LHCN-M2 (cell line): ENCODE measurements at regions not wholly inside any gene's neighbourhood (a gene's known extent, or its start where the extent isn't known, plus 50 kb on each side); places are given as distances from the start of the nearest gene placed in this dataset.
A peak's percentile ranks its signal among the peaks of the same experiment; 100 is the strongest.

Experiments
- DNase-seq: peaks from one replicate; pipeline ENCODE4 v3.0.0-alpha.2; 2012; ENCODE audit warnings: low read depth

- DNase-seq, result no peak
Measured at GRCh38 chr6:145352382-145353080, 382.8 kb downstream of the EPM2A start.

GRCh38 chr6:145360865-145361264, 374.5 kb downstream of the EPM2A start:
- DNase-seq, result no peak

- DNase-seq, result no peak
Measured at GRCh38 chr6:145367149-145367548, 368.2 kb downstream of the EPM2A start.

- DNase-seq, result peak; percentile 31
Measured at GRCh38 chr6:145368075-145368474, 367.2 kb downstream of the EPM2A start.

- DNase-seq, result no peak
Measured at GRCh38 chr6:145370559-145370958, 364.8 kb downstream of the EPM2A start.

GRCh38 chr6:145372671-145373151, 362.6 kb downstream of the EPM2A start:
- DNase-seq, result peak; percentile 77

GRCh38 chr6:145373826-145374225, 361.5 kb downstream of the EPM2A start:
- DNase-seq, result no peak

GRCh38 chr6:145374570-145374969, 360.8 kb downstream of the EPM2A start:
- DNase-seq, result no peak

GRCh38 chr6:145375502-145375901, 359.8 kb downstream of the EPM2A start:
- no peak for DNase-seq

- DNase-seq, result no peak
Measured at GRCh38 chr6:145380186-145380585, 355.1 kb downstream of the EPM2A start.

- DNase-seq, result no peak
Measured at GRCh38 chr6:145381941-145382340, 353.4 kb downstream of the EPM2A start.

- no peak for DNase-seq
Measured at GRCh38 chr6:145383428-145383827, 351.9 kb downstream of the EPM2A start.

GRCh38 chr6:145384503-145384902, 350.8 kb downstream of the EPM2A start:
- no peak for DNase-seq

GRCh38 chr6:145396499-145396898, 338.8 kb downstream of the EPM2A start:
- no peak for DNase-seq

GRCh38 chr6:145400508-145400907, 334.8 kb downstream of the EPM2A start:
- DNase-seq, result no peak

GRCh38 chr6:145405006-145405551, 330.2 kb downstream of the EPM2A start:
- no peak for DNase-seq

- DNase-seq, result no peak
Measured at GRCh38 chr6:145406783-145407182, 328.5 kb downstream of the EPM2A start.

- no peak for DNase-seq
Measured at GRCh38 chr6:145415616-145416015, 319.7 kb downstream of the EPM2A start.

GRCh38 chr6:145420599-145420998, 314.7 kb downstream of the EPM2A start:
- DNase-seq, result no peak

GRCh38 chr6:145423936-145424335, 311.4 kb downstream of the EPM2A start:
- no peak for DNase-seq

- DNase-seq, result no peak
Measured at GRCh38 chr6:145427232-145427631, 308.1 kb downstream of the EPM2A start.

GRCh38 chr6:145428706-145429105, 306.6 kb downstream of the EPM2A start:
- peak; percentile 2 for DNase-seq

- DNase-seq, result no peak
Measured at GRCh38 chr6:145442110-145442509, 293.2 kb downstream of the EPM2A start.
